H9 (cell line): ENCODE measurements at regions not wholly inside any gene's neighbourhood (a gene's known extent, or its start where the extent isn't known, plus 50 kb on each side); places are given as distances from the start of the nearest gene placed in this dataset.

Experiments
- DNase-seq: peaks from one replicate; pipeline ENCODE4 v3.0.0-alpha.2; 2017
- H2AFZ ChIP-seq: one replicate; pipeline ENCODE4 v1.6.1; 2013; ENCODE audit warnings: mild to moderate bottlenecking, low read length, control low read depth, moderate library complexity
- H2AK5ac ChIP-seq: 2 replicates; pipeline ENCODE4 v1.6.1; 2013; ENCODE audit warnings: low read length, control low read depth, mixed read lengths; ENCODE audit not compliant: insufficient read length
- H2BK120ac ChIP-seq: one replicate; pipeline ENCODE4 v1.6.1; 2013; ENCODE audit warnings: low read depth, mild to moderate bottlenecking, low read length, control low read depth, inconsistent platforms; ENCODE audit not compliant: poor library complexity, severe bottlenecking
- H2BK12ac ChIP-seq: 2 replicates; pipeline ENCODE4 v1.6.1; 2013; ENCODE audit warnings: low read length, control low read depth, mixed read lengths, low read depth; ENCODE audit not compliant: insufficient read length
- H2BK15ac ChIP-seq: 2 replicates; pipeline ENCODE4 v1.6.1; 2013; ENCODE audit warnings: low read depth, low read length, control low read depth
- H2BK20ac ChIP-seq: one replicate; pipeline ENCODE4 v1.6.1; 2013; ENCODE audit warnings: low read depth, mild to moderate bottlenecking, low read length, control low read depth, inconsistent platforms; ENCODE audit not compliant: poor library complexity, severe bottlenecking
- H2BK5ac ChIP-seq: 2 replicates; pipeline ENCODE4 v1.6.1; 2013; ENCODE audit warnings: low read length, control low read depth, mixed read lengths; ENCODE audit not compliant: insufficient read length
- H3K14ac ChIP-seq: 2 replicates; pipeline ENCODE4 v1.6.1; 2013; ENCODE audit warnings: low read length, control low read depth; ENCODE audit not compliant: insufficient read depth
- H3K18ac ChIP-seq: 2 replicates; pipeline ENCODE4 v1.6.1; 2013; ENCODE audit warnings: low read depth, mild to moderate bottlenecking, mixed read lengths, low read length, control low read depth; ENCODE audit not compliant: insufficient read length
- H3K23ac ChIP-seq: 2 replicates; pipeline ENCODE4 v1.6.1; 2013; ENCODE audit warnings: low read length, control low read depth, mixed read lengths, low read depth; ENCODE audit not compliant: insufficient read length
- H3K23me2 ChIP-seq: 2 replicates; pipeline ENCODE4 v1.6.1; 2013; ENCODE audit warnings: low read depth, mild to moderate bottlenecking, mixed read lengths, low read length, control low read depth; ENCODE audit not compliant: insufficient read length, poor library complexity, severe bottlenecking
- H3K27ac ChIP-seq: 2 replicates; pipeline ENCODE4 v1.5.1; 2013; ENCODE audit warnings: low read length, control low read depth, mixed read lengths, low read depth; ENCODE audit not compliant: insufficient read length
- H3K27me3 ChIP-seq: 2 replicates; pipeline ENCODE4 v1.6.1; 2013; ENCODE audit warnings: low read length, control low read depth, inconsistent platforms; ENCODE audit not compliant: insufficient read depth
- H3K4ac ChIP-seq: 2 replicates; pipeline ENCODE4 v1.6.1; 2013; ENCODE audit warnings: low read depth, mild to moderate bottlenecking, control low read depth, inconsistent platforms, low read length, moderate library complexity
- H3K4me1 ChIP-seq: 2 replicates; pipeline ENCODE4 v1.6.1; 2013; ENCODE audit warnings: low read length, control low read depth, inconsistent platforms; ENCODE audit not compliant: insufficient read depth
- H3K4me2 ChIP-seq: 2 replicates; pipeline ENCODE4 v1.6.1; 2013; ENCODE audit warnings: low read length, control low read depth, mixed read lengths; ENCODE audit not compliant: insufficient read length, insufficient read depth
- H3K56ac ChIP-seq: 2 replicates; pipeline ENCODE4 v1.6.1; 2013; ENCODE audit warnings: low read depth, mild to moderate bottlenecking, mixed read lengths, low read length, control low read depth; ENCODE audit not compliant: insufficient read length
- H3K79me1 ChIP-seq: 2 replicates; pipeline ENCODE4 v1.6.1; 2013; ENCODE audit warnings: low read depth, mild to moderate bottlenecking, moderate library complexity, low read length, control low read depth, inconsistent platforms; ENCODE audit not compliant: insufficient read depth, poor library complexity, severe bottlenecking
- H3K79me2 ChIP-seq: 2 replicates; pipeline ENCODE4 v1.6.1; 2013; ENCODE audit warnings: low read length, control low read depth, inconsistent platforms; ENCODE audit not compliant: insufficient read depth
- H3K9ac ChIP-seq: 2 replicates; pipeline ENCODE4 v1.6.1; 2013; ENCODE audit warnings: low read length, control low read depth, mixed read lengths; ENCODE audit not compliant: insufficient read length; ENCODE audit errors: extremely low read depth
- H3K9me3 ChIP-seq: one replicate; pipeline ENCODE4 v1.6.1; 2013; ENCODE audit warnings: low read depth, low read length, inconsistent platforms; ENCODE audit not compliant: control insufficient read depth
- H3T11ph ChIP-seq: one replicate; pipeline ENCODE4 v1.6.1; 2013; ENCODE audit warnings: mild to moderate bottlenecking, low read length, control low read depth, inconsistent platforms
- H4K20me1 ChIP-seq: one replicate; pipeline ENCODE4 v1.6.1; 2013; ENCODE audit not compliant: control insufficient read depth, insufficient read length, insufficient read depth
- H4K5ac ChIP-seq: 2 replicates; pipeline ENCODE4 v1.6.1; 2013; ENCODE audit warnings: low read depth, mild to moderate bottlenecking, mixed read lengths, low read length, control low read depth; ENCODE audit not compliant: insufficient read length
- H4K8ac ChIP-seq: replicated peaks from 2 replicates; pipeline ENCODE4 v1.6.1; 2013; ENCODE audit warnings: low read length, control low read depth, mixed read lengths, low read depth; ENCODE audit not compliant: insufficient read length
- H4K91ac ChIP-seq: 2 replicates; pipeline ENCODE4 v1.6.1; 2013; ENCODE audit warnings: low read depth, mild to moderate bottlenecking, moderate library complexity, mixed read lengths, low read length, control low read depth; ENCODE audit not compliant: insufficient read length
- H3K27ac Mint-ChIP-seq, 3 experiments: 2 replicates in 2 of 3; 3 replicates in 1 of 3; pipeline ENCODE4 v1.8.0; 2020 to 2021; ENCODE audit warnings: mixed read lengths in 3 of 3, mild to moderate bottlenecking in 1 of 3, moderate library complexity in 1 of 3
- H3K27me3 Mint-ChIP-seq: 2 replicates; pipeline ENCODE4 v1.8.0; 2021; ENCODE audit warnings: low read depth, mild to moderate bottlenecking, moderate library complexity, mixed read lengths
- H3K36me3 Mint-ChIP-seq, 3 experiments: 2 replicates in 2 of 3; 3 replicates in 1 of 3; pipeline ENCODE4 v1.8.0; 2020 to 2021; ENCODE audit warnings: low read depth in 3 of 3, mixed read lengths in 3 of 3; ENCODE audit not compliant: insufficient read depth in 1 of 3
- H3K4me1 Mint-ChIP-seq, 2 experiments: 2 replicates each; pipeline ENCODE4 v1.8.0; 2020; ENCODE audit warnings: mixed read lengths in 2 of 2
- H3K4me3 Mint-ChIP-seq, 2 experiments: 2 replicates in 1 of 2; 3 replicates in 1 of 2; pipeline ENCODE4 v1.8.0; 2020 to 2021; ENCODE audit warnings: mild to moderate bottlenecking in 2 of 2, mixed read lengths in 2 of 2, moderate library complexity in 1 of 2
- H3K9me3 Mint-ChIP-seq, 2 experiments: 2 replicates in 1 of 2; 3 replicates in 1 of 2; pipeline ENCODE4 v1.8.0; 2020; ENCODE audit warnings: mild to moderate bottlenecking in 2 of 2, mixed read lengths in 2 of 2, moderate library complexity in 1 of 2
- WGBS: extraction: QIAGEN DNeasy Blood & Tissue Kit; methylation state at CpG from one replicate; pipeline ENCODE4 v1.1.7; 2013; ENCODE audit warnings: missing lambda C conversion rate, low lambda C conversion rate, mixed read lengths; ENCODE audit not compliant: insufficient read length; ENCODE audit errors: extremely low coverage; 5-methylcytosine and 5-hydroxymethylcytosine counted together
- TF ChIP-seq, protein P1 (sequence below): fragments of 200-600 bp; sonication (generic); conservative IDR thresholded peaks from 3 replicates; pipeline ENCODE4 v1.8.0; 2021; ENCODE audit warnings: antibody characterized with exemption, mild to moderate bottlenecking

DNA sequence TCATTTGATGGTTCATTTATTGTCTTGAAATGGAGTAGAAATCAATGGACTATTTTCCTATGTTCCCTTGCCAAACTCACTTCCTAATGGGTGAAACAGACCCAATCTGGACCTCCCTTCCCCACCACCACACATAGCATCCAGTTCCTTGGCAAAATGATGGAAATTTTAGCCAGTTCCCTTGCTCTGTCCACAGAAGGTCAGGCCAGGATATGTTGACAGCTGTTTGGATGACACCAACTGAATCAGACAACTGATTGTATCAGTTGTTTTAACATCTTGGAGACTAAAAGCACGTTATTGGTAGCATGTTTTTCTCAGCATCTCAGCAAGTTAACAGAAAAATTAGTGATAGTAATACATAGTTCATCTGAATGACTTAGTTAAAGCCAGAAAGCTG, 534.8 kb downstream of the PSAT1 start:
- Histone ChIP-seq H3K23ac (no peak overlapping the region), H3K9me3 (no peaks in the 10 kb centered on the region), H3T11ph (no peak overlapping the region), H2AFZ (no peak overlapping the region), H2BK15ac (no peak overlapping the region), H2BK120ac (no peak overlapping the region), H3K14ac (no peak overlapping the region), H3K4me2 (no peak overlapping the region), H3K79me2 (no peaks in the 10 kb centered on the region), H3K9ac (no peak overlapping the region), H3K56ac (no peak overlapping the region), H3K27me3 (no peaks in the 10 kb centered on the region), H3K4ac (no peak overlapping the region), H4K20me1 (no peaks in the 10 kb centered on the region), H3K18ac (no peak overlapping the region), H3K27ac (no peak overlapping the region), H2AK5ac (no peak overlapping the region), H2BK20ac (no peak overlapping the region), H3K4me1 (no peaks in the 10 kb centered on the region), H2BK5ac (no peak overlapping the region), H4K91ac (no peak overlapping the region), H3K23me2 (no peaks in the 10 kb centered on the region), H2BK12ac (no peak overlapping the region), H4K5ac (no peak overlapping the region), H4K8ac (no peak overlapping the region), H3K79me1 (no peaks in the 10 kb centered on the region)
- Mint-ChIP-seq H3K36me3 (no peaks in the 10 kb centered on the region), H3K4me3 (no peak overlapping the region), H3K4me1 (no peaks in the 10 kb centered on the region), H3K27me3 (no peaks in the 10 kb centered on the region), H3K9me3 (no peaks in the 10 kb centered on the region), H3K27ac (no peak overlapping the region)
- DNase-seq = no peak
- TF ChIP-seq, protein P1, sequence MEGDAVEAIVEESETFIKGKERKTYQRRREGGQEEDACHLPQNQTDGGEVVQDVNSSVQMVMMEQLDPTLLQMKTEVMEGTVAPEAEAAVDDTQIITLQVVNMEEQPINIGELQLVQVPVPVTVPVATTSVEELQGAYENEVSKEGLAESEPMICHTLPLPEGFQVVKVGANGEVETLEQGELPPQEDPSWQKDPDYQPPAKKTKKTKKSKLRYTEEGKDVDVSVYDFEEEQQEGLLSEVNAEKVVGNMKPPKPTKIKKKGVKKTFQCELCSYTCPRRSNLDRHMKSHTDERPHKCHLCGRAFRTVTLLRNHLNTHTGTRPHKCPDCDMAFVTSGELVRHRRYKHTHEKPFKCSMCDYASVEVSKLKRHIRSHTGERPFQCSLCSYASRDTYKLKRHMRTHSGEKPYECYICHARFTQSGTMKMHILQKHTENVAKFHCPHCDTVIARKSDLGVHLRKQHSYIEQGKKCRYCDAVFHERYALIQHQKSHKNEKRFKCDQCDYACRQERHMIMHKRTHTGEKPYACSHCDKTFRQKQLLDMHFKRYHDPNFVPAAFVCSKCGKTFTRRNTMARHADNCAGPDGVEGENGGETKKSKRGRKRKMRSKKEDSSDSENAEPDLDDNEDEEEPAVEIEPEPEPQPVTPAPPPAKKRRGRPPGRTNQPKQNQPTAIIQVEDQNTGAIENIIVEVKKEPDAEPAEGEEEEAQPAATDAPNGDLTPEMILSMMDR = no peak
- WGBS = no CpG with 5 or more reads among the region's 1 CpG
